CD14-positive monocyte (primary cell): ENCODE measurements at regions not wholly inside any gene's neighbourhood (a gene's known extent, or its start where the extent isn't known, plus 50 kb on each side); places are given as distances from the start of the nearest gene placed in this dataset.

ENCODE experiments used
- DNase-seq, 3 donors: peaks; one replicate each; pipeline ENCODE4 v3.0.0-alpha.2; 2011 to 2022
- H2AFZ ChIP-seq: 2 replicates; pipeline ENCODE4 v1.6.0; 2012; ENCODE audit warnings: mild to moderate bottlenecking, low read depth, low read length, inconsistent platforms; ENCODE audit not compliant: insufficient read depth, poor library complexity, severe bottlenecking
- H3K27ac ChIP-seq, 2 donors: 1 replicate in 1 of 2; 2 replicates in 1 of 2; pipeline ENCODE4 v1.5.1; 2012 to 2013; ENCODE audit warnings: low read length in 2 of 2, control low read depth in 1 of 2, inconsistent platforms in 1 of 2, low read depth in 1 of 2, mild to moderate bottlenecking in 1 of 2
- H3K27me3 ChIP-seq, 2 donors: one replicate each; pipeline versions ENCODE4 v1.6.0 to v1.6.1; 2011 to 2013; ENCODE audit warnings: low read length in 2 of 2; ENCODE audit not compliant: control insufficient read depth in 2 of 2, insufficient read depth in 2 of 2
- H3K36me3 ChIP-seq, 2 donors: replicated peaks in 1 of 2; 1 replicate in 1 of 2; 2 replicates in 1 of 2; pipeline versions ENCODE4 v1.5.1 to v1.6.1; 2012 to 2013; ENCODE audit warnings: low read length in 2 of 2, control low read depth in 1 of 2, inconsistent platforms in 1 of 2, mild to moderate bottlenecking in 1 of 2; ENCODE audit not compliant: insufficient read depth in 2 of 2, control insufficient read depth in 1 of 2
- H3K4me1 ChIP-seq, 2 donors: 1 replicate in 1 of 2; 2 replicates in 1 of 2; pipeline versions ENCODE4 v1.5.1 to v1.6.1; 2012 to 2013; ENCODE audit warnings: low read length in 2 of 2, control low read depth in 1 of 2, inconsistent platforms in 1 of 2, mild to moderate bottlenecking in 1 of 2, moderate library complexity in 1 of 2; ENCODE audit not compliant: insufficient read depth in 2 of 2, control insufficient read depth in 1 of 2
- H3K4me2 ChIP-seq: replicated peaks from 2 replicates; pipeline ENCODE3; 2012; ENCODE audit warnings: low read length, moderate library complexity, mild to moderate bottlenecking; ENCODE audit not compliant: poor library complexity, severe bottlenecking; ENCODE audit errors: extremely low read depth
- H3K4me3 ChIP-seq, 3 experiments: fragments of 200-600 bp in 1 of 3; sonication (generic) in 1 of 3; replicated peaks in 1 of 3; 1 replicate in 2 of 3; 2 replicates in 1 of 3; pipeline ENCODE4 v1.5.1; 2011 to 2013; ENCODE audit warnings: low read length in 3 of 3, mild to moderate bottlenecking in 3 of 3, control low read depth in 2 of 3, low read depth in 2 of 3, inconsistent platforms in 1 of 3, moderate library complexity in 1 of 3
- H3K79me2 ChIP-seq: 2 replicates; pipeline ENCODE4 v1.6.0; 2012; ENCODE audit warnings: mild to moderate bottlenecking, control low read depth, inconsistent platforms, low read length, moderate library complexity; ENCODE audit not compliant: insufficient read depth
- H3K9ac ChIP-seq: 2 replicates; pipeline ENCODE4 v1.6.0; 2017; ENCODE audit warnings: low read length, mild to moderate bottlenecking; ENCODE audit not compliant: insufficient read depth, poor library complexity, severe bottlenecking
- H3K9me3 ChIP-seq, 2 donors: replicated peaks in 1 of 2; 1 replicate in 1 of 2; 2 replicates in 1 of 2; pipeline versions ENCODE4 v1.5.1 to v1.6.1; 2012 to 2013; ENCODE audit warnings: low read length in 2 of 2, control low read depth in 1 of 2; ENCODE audit not compliant: control insufficient read depth in 1 of 2, insufficient read depth in 1 of 2
- H4K20me1 ChIP-seq: 2 replicates; pipeline ENCODE4 v1.6.0; 2012; ENCODE audit warnings: mild to moderate bottlenecking, low read length, control low read depth, moderate library complexity; ENCODE audit not compliant: insufficient read depth
- H3K27ac Mint-ChIP-seq, 7 donors: one replicate each; pipeline ENCODE4 v1.8.0; 2020; ENCODE audit warnings: mild to moderate bottlenecking in 7 of 7, mixed read lengths in 7 of 7, moderate library complexity in 6 of 7, inconsistent platforms in 2 of 7
- H3K27me3 Mint-ChIP-seq, 3 donors: one replicate each; pipeline ENCODE4 v1.8.0; 2021 to 2022; ENCODE audit warnings: low read depth in 3 of 3, mild to moderate bottlenecking in 3 of 3, mixed read lengths in 3 of 3, moderate library complexity in 3 of 3, inconsistent platforms in 1 of 3
- H3K36me3 Mint-ChIP-seq, 2 donors: one replicate each; pipeline ENCODE4 v1.8.0; 2020; ENCODE audit warnings: mixed read lengths in 2 of 2, inconsistent platforms in 1 of 2, mild to moderate bottlenecking in 1 of 2
- H3K4me1 Mint-ChIP-seq: one replicate; pipeline ENCODE4 v1.8.0; 2020; ENCODE audit warnings: mild to moderate bottlenecking, mixed read lengths
- H3K4me3 Mint-ChIP-seq, 2 donors: one replicate each; pipeline ENCODE4 v1.8.0; 2020; ENCODE audit warnings: mild to moderate bottlenecking in 2 of 2, mixed read lengths in 2 of 2, moderate library complexity in 1 of 2
- H3K9me3 Mint-ChIP-seq, 7 donors: one replicate each; pipeline ENCODE4 v1.8.0; 2020 to 2022; ENCODE audit warnings: mixed read lengths in 7 of 7, mild to moderate bottlenecking in 6 of 7, moderate library complexity in 6 of 7, inconsistent platforms in 2 of 7
- CTCF ChIP-seq: fragments of 200-600 bp; IDR thresholded peaks from one replicate; pipeline ENCODE4 v1.8.0; 2022; ENCODE audit warnings: antibody characterized with exemption, mild to moderate bottlenecking
- WGBS: methylation state at CpG from one replicate; pipeline ENCODE4 v1.1.5; 2013; ENCODE audit warnings: missing lambda C conversion rate; ENCODE audit not compliant: insufficient coverage; 5-methylcytosine and 5-hydroxymethylcytosine counted together
- intact Hi-C, 2 donors: fragments of 100-400 bp; cut with micrococcal nuclease; formaldehyde crosslinking; loops; one replicate each; pipeline versions ENCODE4 v1.15.0 to v1.15.1; 2023

- Histone ChIP-seq H3K4me2 (no peak overlapping the region), H2AFZ (no peak overlapping the region), H3K4me1 (no peaks in the 10 kb centered on the region), H3K9me3 (no peaks in the 10 kb centered on the region), H3K79me2 (no peaks in the 10 kb centered on the region), H4K20me1 (no peaks in the 10 kb centered on the region), H3K27me3 (no peaks in the 10 kb centered on the region), H3K9ac (no peak overlapping the region), H3K36me3 (no peaks in the 10 kb centered on the region), H3K27ac (no peak overlapping the region), H3K4me3 (no peak overlapping the region)
- Mint-ChIP-seq H3K36me3 (no peaks in the 10 kb centered on the region), H3K4me3 (no peak overlapping the region), H3K9me3 (no peaks in the 10 kb centered on the region), H3K27ac (no peak overlapping the region), H3K27me3 (no peaks in the 10 kb centered on the region), H3K4me1 (no peaks in the 10 kb centered on the region)
- no CpG with 5 or more reads among the region's 4 CpGs for WGBS
- TF ChIP-seq CTCF: no peak
- no peak for DNase-seq
- intact Hi-C loops: no loop called here
These were observed 259.9 kb upstream of the CDH6 start for GRCh38 chr5:30933599-30933998.

GRCh38 chr5:30932273-30933017 is 261.0 kb upstream of the CDH6 start:
- Mint-ChIP-seq H3K27ac (no peak overlapping the region), H3K4me1 (no peaks in the 10 kb centered on the region), H3K36me3 (no peaks in the 10 kb centered on the region), H3K4me3 (no peak overlapping the region), H3K9me3 (peaks cover 0 to 2% (median 0%) of the 10 kb centered on the region in 7 donors), H3K27me3 (no peaks in the 10 kb centered on the region)
- TF ChIP-seq CTCF: no peak
- no peaks in the 10 kb centered on the region for H3K4me1 ChIP-seq
- intact Hi-C loops: no loop called here
- no peaks in the 10 kb centered on the region for H3K9me3 ChIP-seq
- H3K27ac ChIP-seq: no peak overlapping the region
- H3K79me2 ChIP-seq: no peaks in the 10 kb centered on the region
- no peak overlapping the region for H3K9ac ChIP-seq
- H4K20me1 ChIP-seq: no peaks in the 10 kb centered on the region
- H3K4me2 ChIP-seq: no peak overlapping the region
- H3K4me3 ChIP-seq: no peak overlapping the region
- no CpG with 5 or more reads among the region's 4 CpGs for whole genome bisulfite sequencing
- no peak for DNase-seq
- no peaks in the 10 kb centered on the region for H3K27me3 ChIP-seq
- H3K36me3 ChIP-seq: no peaks in the 10 kb centered on the region
- no peak overlapping the region for H2AFZ ChIP-seq
